CD4-positive, alpha-beta memory T cell (primary cell): ENCODE measurements at regions not wholly inside any gene's neighbourhood (a gene's known extent, or its start where the extent isn't known, plus 50 kb on each side); places are given as distances from the start of the nearest gene placed in this dataset.
"Not testable (repeated sequence)": the region's sequence is repeated elsewhere in the genome, so short reads cannot be mapped to it uniquely, and the experiment has no call there.

Experiments
- CTCF ChIA-PET: fragments of 350-600 bp; sonication (Branson Sonifier 250); formaldehyde crosslinking; loops from one replicate; lab custom pipeline; 2021; ENCODE audit warnings: inconsistent platforms; ENCODE audit not compliant: partially characterized antibody; lab: Charles Lee
- POLR2A ChIA-PET: fragments of 350-600 bp; sonication (Branson Sonifier 250); formaldehyde crosslinking; loops from one replicate; lab custom pipeline; 2021; ENCODE audit not compliant: partially characterized antibody; lab: Charles Lee
- DNase-seq, 5 donors: peaks; one replicate each; pipeline versions ENCODE4 v3.0.0 to v3.0.0-alpha.2; 2020 to 2022; ENCODE audit warnings: mixed read lengths in 1 of 5
- H3K27ac ChIP-seq: one replicate; pipeline ENCODE4 v1.7.0; 2013; ENCODE audit warnings: low read depth, low read length
- H3K27me3 ChIP-seq: 2 replicates; pipeline ENCODE4 v1.7.0; 2013; ENCODE audit warnings: mild to moderate bottlenecking, low read length, moderate library complexity; ENCODE audit not compliant: insufficient read depth
- H3K36me3 ChIP-seq: 2 replicates; pipeline ENCODE4 v1.7.0; 2013; ENCODE audit warnings: mild to moderate bottlenecking, low read length, moderate library complexity; ENCODE audit not compliant: insufficient read depth
- H3K4me1 ChIP-seq: 2 replicates; pipeline ENCODE4 v1.7.0; 2013; ENCODE audit warnings: mild to moderate bottlenecking, low read length, moderate library complexity; ENCODE audit not compliant: insufficient read depth
- H3K4me3 ChIP-seq, 2 donors: one replicate each; pipeline ENCODE4 v1.7.0; 2013; ENCODE audit warnings: low read length in 2 of 2, mild to moderate bottlenecking in 1 of 2
- H3K9me3 ChIP-seq, 2 donors: one replicate each; pipeline ENCODE4 v1.7.0; 2013; ENCODE audit warnings: low read length in 2 of 2, control low read depth in 1 of 2; ENCODE audit not compliant: control insufficient read depth in 1 of 2
- H3K27ac Mint-ChIP-seq, 7 donors: one replicate each; pipeline ENCODE4 v1.8.0; 2020 to 2021; ENCODE audit warnings: mixed read lengths in 7 of 7, mild to moderate bottlenecking in 6 of 7, inconsistent platforms in 3 of 7, moderate library complexity in 3 of 7
- H3K27me3 Mint-ChIP-seq, 2 donors: one replicate each; pipeline ENCODE4 v1.8.0; 2020 to 2021; ENCODE audit warnings: mixed read lengths in 2 of 2
- H3K36me3 Mint-ChIP-seq, 2 donors: one replicate each; pipeline ENCODE4 v1.8.0; 2020 to 2021; ENCODE audit warnings: mixed read lengths in 2 of 2, inconsistent platforms in 1 of 2, mild to moderate bottlenecking in 1 of 2
- H3K4me1 Mint-ChIP-seq, 4 donors: one replicate each; pipeline ENCODE4 v1.8.0; 2020 to 2021; ENCODE audit warnings: mixed read lengths in 4 of 4, mild to moderate bottlenecking in 1 of 4
- H3K4me3 Mint-ChIP-seq, 8 donors: one replicate each; pipeline ENCODE4 v1.8.0; 2020 to 2021; ENCODE audit warnings: mixed read lengths in 8 of 8, mild to moderate bottlenecking in 7 of 8, moderate library complexity in 6 of 8, inconsistent platforms in 3 of 8
- H3K9me3 Mint-ChIP-seq, 8 donors: one replicate each; pipeline ENCODE4 v1.8.0; 2020 to 2021; ENCODE audit warnings: mixed read lengths in 8 of 8, mild to moderate bottlenecking in 5 of 8, inconsistent platforms in 3 of 8, moderate library complexity in 1 of 8
- intact Hi-C: fragments of 100-400 bp; cut with micrococcal nuclease; formaldehyde crosslinking; loops from one replicate; pipeline ENCODE4 v1.15.1; 2023

GRCh38 chr17:13154930-13155329 lies 137.1 kb upstream of the ELAC2 start:
- peaks cover 0 to 4% (median 0%) of the 10 kb centered on the region in 8 donors for H3K9me3 Mint-ChIP-seq
- no peak for DNase-seq
- no peaks in the 10 kb centered on the region for H3K36me3 Mint-ChIP-seq
- Histone ChIP-seq H3K27me3 (no peaks in the 10 kb centered on the region), H3K9me3 (no peaks in the 10 kb centered on the region), H3K4me3 (no peak overlapping the region), H3K27ac (no peak overlapping the region), H3K4me1 (no peaks in the 10 kb centered on the region), H3K36me3 (no peaks in the 10 kb centered on the region)
- no peak overlapping the region for H3K27ac Mint-ChIP-seq
- intact Hi-C loops = no loop called here
- ChIA-PET POLR2A (no interaction called here), CTCF (no interaction called here)
- no peaks in the 10 kb centered on the region for H3K4me1 Mint-ChIP-seq
- no peaks in the 10 kb centered on the region for H3K27me3 Mint-ChIP-seq
- H3K4me3 Mint-ChIP-seq = no peak overlapping the region

- intact Hi-C loops = no loop called here
- DNase-seq = no peak
Observed at GRCh38 chr17:13154398-13154797, 136.6 kb upstream of the ELAC2 start.

GRCh38 chr17:13153036-13153435 lies 135.2 kb upstream of the ELAC2 start:
- Mint-ChIP-seq H3K36me3 (no peaks in the 10 kb centered on the region), H3K27me3 (peaks cover 0 to 4% of the 10 kb centered on the region in 2 donors), H3K4me3 (no peak overlapping the region), H3K27ac (no peak overlapping the region), H3K9me3 (peaks cover 0 to 4% (median 0%) of the 10 kb centered on the region in 8 donors), H3K4me1 (no peaks in the 10 kb centered on the region)
- intact Hi-C loops = no loop called here
- H3K4me3 ChIP-seq = no peak overlapping the region
- ChIA-PET POLR2A (no interaction called here), CTCF (no interaction called here)
- no peaks in the 10 kb centered on the region for H3K36me3 ChIP-seq
- no peak overlapping the region for H3K27ac ChIP-seq
- no peak for DNase-seq
- H3K27me3 ChIP-seq = no peaks in the 10 kb centered on the region
- H3K4me1 ChIP-seq = no peaks in the 10 kb centered on the region
- H3K9me3 ChIP-seq = no peaks in the 10 kb centered on the region

More at GRCh38 chr17:13154398-13154797, 136.6 kb upstream of the ELAC2 start:
- Mint-ChIP-seq H3K4me1 (no peaks in the 10 kb centered on the region), H3K27me3 (no peaks in the 10 kb centered on the region), H3K36me3 (no peaks in the 10 kb centered on the region), H3K27ac (no peak overlapping the region), H3K9me3 (peaks cover 0 to 4% (median 0%) of the 10 kb centered on the region in 8 donors), H3K4me3 (no peak overlapping the region)
- H3K36me3 ChIP-seq = no peaks in the 10 kb centered on the region
- no peak overlapping the region for H3K4me3 ChIP-seq
- no peaks in the 10 kb centered on the region for H3K27me3 ChIP-seq
- H3K9me3 ChIP-seq = no peaks in the 10 kb centered on the region
- no peaks in the 10 kb centered on the region for H3K4me1 ChIP-seq
- CTCF ChIA-PET = no interaction called here
- POLR2A ChIA-PET = no interaction called here
- H3K27ac ChIP-seq = no peak overlapping the region

GRCh38 chr17:13152501-13152900 lies 134.7 kb upstream of the ELAC2 start:
- no peaks in the 10 kb centered on the region for H3K9me3 ChIP-seq
- intact Hi-C loops = no loop called here
- no peak for DNase-seq
- Mint-ChIP-seq H3K27ac (no peak overlapping the region), H3K4me3 (no peak overlapping the region), H3K9me3 (peaks cover 0 to 4% (median 0%) of the 10 kb centered on the region in 8 donors), H3K4me1 (no peaks in the 10 kb centered on the region), H3K27me3 (peaks cover 0 to 9% of the 10 kb centered on the region in 2 donors), H3K36me3 (no peaks in the 10 kb centered on the region)
- H3K27ac ChIP-seq = no peak overlapping the region
- CTCF ChIA-PET = no interaction called here
- POLR2A ChIA-PET = no interaction called here
- no peak overlapping the region for H3K4me3 ChIP-seq
- H3K4me1 ChIP-seq = no peaks in the 10 kb centered on the region
- no peaks in the 10 kb centered on the region for H3K36me3 ChIP-seq
- no peaks in the 10 kb centered on the region for H3K27me3 ChIP-seq

DNA sequence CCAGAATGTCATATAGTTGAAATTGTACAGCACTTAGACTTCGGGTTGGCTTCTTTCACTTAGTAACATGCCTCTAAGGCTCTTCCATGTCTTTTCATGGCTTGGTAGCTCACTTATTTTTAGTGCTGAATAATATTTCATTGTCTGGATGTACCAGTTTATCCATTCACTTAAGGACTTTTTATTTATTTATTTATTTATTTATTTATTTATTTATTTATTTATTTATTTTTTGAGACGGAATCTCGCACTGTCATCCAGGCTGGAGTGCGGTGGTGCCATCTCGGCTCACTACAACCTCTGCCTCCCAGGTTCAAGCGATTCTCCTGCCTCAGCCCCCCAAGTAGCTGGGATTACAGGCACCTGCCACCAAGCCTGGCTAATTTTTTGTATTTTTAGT lies 132.9 kb upstream of the ELAC2 start:
- POLR2A ChIA-PET, CTCF ChIA-PET, intact Hi-C loops: not testable (repeated sequence)

DNA sequence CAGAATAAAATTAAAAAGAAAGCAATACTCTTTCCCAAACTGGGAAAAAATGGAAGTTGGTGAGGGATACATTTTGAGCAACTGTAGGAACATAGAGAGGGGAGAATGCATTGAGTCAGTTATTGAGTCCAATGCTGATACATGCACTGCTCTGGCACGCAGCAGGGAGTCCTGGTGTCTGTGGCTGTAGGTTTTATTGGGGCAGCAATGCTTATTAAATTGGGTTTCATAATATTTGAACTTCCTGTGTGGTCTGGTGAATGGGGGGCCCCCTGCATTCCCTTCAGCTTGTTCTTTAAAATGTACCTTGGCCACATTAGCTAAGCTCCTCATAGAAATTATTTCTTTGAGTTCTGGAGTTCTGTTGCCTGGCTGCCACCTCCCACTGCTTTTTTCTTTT lies 125.2 kb upstream of the ELAC2 start:
- H3K36me3 Mint-ChIP-seq = no peaks in the 10 kb centered on the region
- peaks cover 0 to 5% of the 10 kb centered on the region in 2 donors for H3K27me3 Mint-ChIP-seq
- Histone ChIP-seq H3K27me3 (no peaks in the 10 kb centered on the region), H3K9me3 (no peaks in the 10 kb centered on the region), H3K4me1 (no peaks in the 10 kb centered on the region), H3K36me3 (no peaks in the 10 kb centered on the region), H3K4me3 (no peak overlapping the region), H3K27ac (no peak overlapping the region)
- CTCF ChIA-PET = no interaction called here
- peaks cover 2 to 13% (median 9%) of the 10 kb centered on the region in 8 donors for H3K9me3 Mint-ChIP-seq
- no peak overlapping the region for H3K4me3 Mint-ChIP-seq
- no peaks in the 10 kb centered on the region for H3K4me1 Mint-ChIP-seq
- no peak overlapping the region for H3K27ac Mint-ChIP-seq
- intact Hi-C loops = no loop called here
- POLR2A ChIA-PET = no interaction called here
- no peak for DNase-seq

More for the DNA sequence above, 132.9 kb upstream of the ELAC2 start:
- H3K27me3 ChIP-seq, H3K4me3 Mint-ChIP-seq, H3K9me3 ChIP-seq, H3K27ac Mint-ChIP-seq, H3K36me3 Mint-ChIP-seq, H3K4me3 ChIP-seq, H3K27ac ChIP-seq, H3K4me1 ChIP-seq, H3K4me1 Mint-ChIP-seq, H3K36me3 ChIP-seq, H3K9me3 Mint-ChIP-seq, DNase-seq: not testable (repeated sequence)
- peaks cover 0 to 10% of the 10 kb centered on the region in 2 donors for H3K27me3 Mint-ChIP-seq

GRCh38 chr17:13140750-13141149 lies 122.9 kb upstream of the ELAC2 start:
- DNase-seq = no peak
- no peaks in the 10 kb centered on the region for H3K27me3 ChIP-seq
- Mint-ChIP-seq H3K27me3 (no peaks in the 10 kb centered on the region), H3K4me1 (no peaks in the 10 kb centered on the region), H3K27ac (no peak overlapping the region), H3K4me3 (peak overlapping the region in 1 of 8 donors; percentile 24), H3K9me3 (peaks cover 2 to 21% (median 12%) of the 10 kb centered on the region in 8 donors), H3K36me3 (no peaks in the 10 kb centered on the region)
- intact Hi-C loops = no loop called here
- ChIA-PET CTCF (no interaction called here), POLR2A (no interaction called here)
- H3K4me1 ChIP-seq = no peaks in the 10 kb centered on the region
- H3K4me3 ChIP-seq = no peak overlapping the region
- H3K9me3 ChIP-seq = no peaks in the 10 kb centered on the region
- H3K27ac ChIP-seq = no peak overlapping the region
- H3K36me3 ChIP-seq = no peaks in the 10 kb centered on the region

- Mint-ChIP-seq H3K4me1 (no peaks in the 10 kb centered on the region), H3K36me3 (no peaks in the 10 kb centered on the region), H3K27me3 (peaks cover 0 to 2% of the 10 kb centered on the region in 2 donors), H3K4me3 (no peak overlapping the region), H3K9me3 (peaks cover 2 to 21% (median 10%) of the 10 kb centered on the region in 8 donors), H3K27ac (no peak overlapping the region)
- H3K4me3 ChIP-seq = no peak overlapping the region
- DNase-seq = no peak
- ChIA-PET POLR2A (no interaction called here), CTCF (no interaction called here)
- H3K27ac ChIP-seq = no peak overlapping the region
- H3K4me1 ChIP-seq = no peaks in the 10 kb centered on the region
- H3K9me3 ChIP-seq = no peaks in the 10 kb centered on the region
- H3K36me3 ChIP-seq = no peaks in the 10 kb centered on the region
- H3K27me3 ChIP-seq = no peaks in the 10 kb centered on the region
- intact Hi-C loops = no loop called here
Observed at GRCh38 chr17:13135506-13135905, 117.7 kb upstream of the ELAC2 start.
